ENCODE measurements at regions not wholly inside any gene's neighbourhood (a gene's known extent, or its start where the extent isn't known, plus 50 kb on each side); places are given as distances from the start of the nearest gene placed in this dataset.

DNA sequence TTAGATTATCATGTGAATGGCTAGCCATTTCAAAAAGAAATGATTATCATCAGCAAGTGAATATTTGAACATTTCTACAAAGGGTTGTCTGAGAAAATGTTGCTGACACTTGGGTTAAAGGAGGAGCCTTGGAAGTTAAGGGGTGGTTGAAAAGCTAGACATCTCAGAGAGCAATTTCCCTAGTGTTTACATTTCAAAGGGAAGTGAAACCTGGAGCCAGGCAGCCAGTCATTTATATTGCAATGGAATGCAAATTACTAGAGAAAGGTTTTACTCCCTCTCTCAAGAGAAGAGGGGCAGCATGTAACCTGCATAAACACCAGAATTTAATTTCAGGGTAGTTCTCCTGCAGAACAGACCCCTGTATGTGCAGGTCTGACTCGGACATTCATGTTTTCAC lies 279.0 kb downstream of the SLC16A7 start:
- ChIA-PET POLR2A (no interaction called here), CTCF (no interaction called here)
- H3K27ac ChIP-seq (ENCODE audit: extremely low read depth, low read depth, low read length) = no peak overlapping the region
- no peaks in the 10 kb centered on the region for H3K4me1 ChIP-seq (ENCODE audit: control insufficient read depth, insufficient read depth, low read length)
- H3K4me3 ChIP-seq (ENCODE audit: low read depth, low read length) = no peak overlapping the region
- H3K36me3 ChIP-seq (ENCODE audit: control insufficient read depth in 2 of 2, insufficient read depth in 1 of 2, low read length in 2 of 2) = no peaks in the 10 kb centered on the region
- H3K9me3 ChIP-seq (ENCODE audit: control insufficient read depth, insufficient read depth, low read depth, low read length) = no peaks in the 10 kb centered on the region
- TF ChIP-seq ZXDB (tag by site-specific recombination; IDR thresholded peaks at IDR 0.05) = no peak
- no peak for TF ChIP-seq ZNF169 (tag by site-specific recombination; IDR thresholded peaks at IDR 0.05)
- no peak for TF ChIP-seq ZNF341 (tag by site-specific recombination; IDR thresholded peaks at IDR 0.05; ENCODE audit: low read depth)
- TF ChIP-seq ZNF701 (tag by site-specific recombination; IDR thresholded peaks at IDR 0.05) = no peak
- no peak for TF ChIP-seq KLF1 (tag by site-specific recombination; IDR thresholded peaks at IDR 0.05)
- TF ChIP-seq HOXD13 (CRISPR knock-in tag; IDR thresholded peaks at IDR 0.05; ENCODE audit: borderline replicate concordance) = no peak
- no peak for TF ChIP-seq ZNF423 (tag by site-specific recombination; IDR thresholded peaks at IDR 0.05)
- TF ChIP-seq ZNF677 (tag by site-specific recombination; IDR thresholded peaks at IDR 0.05) = no peak
- TF ChIP-seq, protein P1, sequence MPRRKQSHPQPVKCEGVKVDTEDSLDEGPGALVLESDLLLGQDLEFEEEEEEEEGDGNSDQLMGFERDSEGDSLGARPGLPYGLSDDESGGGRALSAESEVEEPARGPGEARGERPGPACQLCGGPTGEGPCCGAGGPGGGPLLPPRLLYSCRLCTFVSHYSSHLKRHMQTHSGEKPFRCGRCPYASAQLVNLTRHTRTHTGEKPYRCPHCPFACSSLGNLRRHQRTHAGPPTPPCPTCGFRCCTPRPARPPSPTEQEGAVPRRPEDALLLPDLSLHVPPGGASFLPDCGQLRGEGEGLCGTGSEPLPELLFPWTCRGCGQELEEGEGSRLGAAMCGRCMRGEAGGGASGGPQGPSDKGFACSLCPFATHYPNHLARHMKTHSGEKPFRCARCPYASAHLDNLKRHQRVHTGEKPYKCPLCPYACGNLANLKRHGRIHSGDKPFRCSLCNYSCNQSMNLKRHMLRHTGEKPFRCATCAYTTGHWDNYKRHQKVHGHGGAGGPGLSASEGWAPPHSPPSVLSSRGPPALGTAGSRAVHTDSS (tag by site-specific recombination; IDR thresholded peaks at IDR 0.05) = no peak
- no peak for TF ChIP-seq KLF7 (tag by site-specific recombination; IDR thresholded peaks at IDR 0.05; ENCODE audit: borderline replicate concordance)
- no peak for TF ChIP-seq ZNF391 (tag by site-specific recombination; IDR thresholded peaks at IDR 0.05; ENCODE audit: borderline replicate concordance, low read depth)

DNA sequence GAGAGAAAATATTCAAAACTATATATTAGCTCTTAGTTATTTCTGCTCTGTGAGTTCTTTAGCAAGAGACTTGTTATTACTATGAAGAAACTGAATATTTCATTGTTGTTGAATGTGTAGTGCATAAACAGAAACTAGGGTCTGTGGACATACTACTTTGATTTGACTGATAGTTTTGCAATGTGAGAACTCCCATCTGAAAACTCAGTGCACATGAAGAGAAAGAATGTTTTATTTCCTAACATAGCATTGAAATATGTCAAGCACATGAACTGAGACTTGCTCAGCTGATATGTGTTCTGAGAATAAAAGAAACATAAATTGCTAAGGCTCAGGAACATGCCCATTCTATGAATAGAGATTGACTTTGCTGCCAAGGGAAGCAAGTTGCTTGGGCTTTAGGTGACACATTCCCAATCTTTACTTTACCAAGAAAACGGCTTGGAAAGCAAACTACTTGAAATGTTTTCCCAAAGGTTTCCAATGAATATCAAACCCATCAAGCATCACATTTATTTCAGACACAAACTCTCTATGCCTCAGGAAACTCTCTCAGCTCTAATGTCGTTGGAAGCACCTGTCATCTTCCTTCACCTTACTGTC lies 290.4 kb downstream of the SLC16A7 start:
- POLR2A ChIA-PET = no interaction called here
- no peak overlapping the region for H3K4me3 ChIP-seq (ENCODE audit: low read depth, low read length)

More for the DNA sequence above, 290.4 kb downstream of the SLC16A7 start:
- CTCF ChIA-PET = interaction anchor here (0.7 kb wide), 1 partner anchor 15 kb away, joined by 4 read pairs; no protein-coding TSS in a partner anchor
- Histone ChIP-seq H3K9me3 (ENCODE audit: control insufficient read depth, insufficient read depth, low read depth, low read length) (no peaks in the 10 kb centered on the region), H3K36me3 (ENCODE audit: control insufficient read depth in 2 of 2, insufficient read depth in 1 of 2, low read length in 2 of 2) (no peaks in the 10 kb centered on the region), H3K4me1 (ENCODE audit: control insufficient read depth, insufficient read depth, low read length) (no peaks in the 10 kb centered on the region), H3K27ac (ENCODE audit: extremely low read depth, low read depth, low read length) (no peak overlapping the region)
- TF ChIP-seq, protein P2, sequence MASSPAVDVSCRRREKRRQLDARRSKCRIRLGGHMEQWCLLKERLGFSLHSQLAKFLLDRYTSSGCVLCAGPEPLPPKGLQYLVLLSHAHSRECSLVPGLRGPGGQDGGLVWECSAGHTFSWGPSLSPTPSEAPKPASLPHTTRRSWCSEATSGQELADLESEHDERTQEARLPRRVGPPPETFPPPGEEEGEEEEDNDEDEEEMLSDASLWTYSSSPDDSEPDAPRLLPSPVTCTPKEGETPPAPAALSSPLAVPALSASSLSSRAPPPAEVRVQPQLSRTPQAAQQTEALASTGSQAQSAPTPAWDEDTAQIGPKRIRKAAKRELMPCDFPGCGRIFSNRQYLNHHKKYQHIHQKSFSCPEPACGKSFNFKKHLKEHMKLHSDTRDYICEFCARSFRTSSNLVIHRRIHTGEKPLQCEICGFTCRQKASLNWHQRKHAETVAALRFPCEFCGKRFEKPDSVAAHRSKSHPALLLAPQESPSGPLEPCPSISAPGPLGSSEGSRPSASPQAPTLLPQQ (tag by site-specific recombination; IDR thresholded peaks at IDR 0.05) = no peak
- TF ChIP-seq ZNF416 (tag by site-specific recombination; IDR thresholded peaks at IDR 0.05) (no peak), ZNF561 (tag by site-specific recombination; IDR thresholded peaks at IDR 0.05; ENCODE audit: borderline replicate concordance) (no peak), ZNF10 (tag by site-specific recombination; IDR thresholded peaks at IDR 0.05) (no peak), ZNF221 (tag by site-specific recombination; IDR thresholded peaks at IDR 0.05; ENCODE audit: borderline replicate concordance) (no peak), KLF8 (tag by site-specific recombination; IDR thresholded peaks at IDR 0.05) (no peak), RBAK (tag by site-specific recombination; IDR thresholded peaks at IDR 0.05) (no peak), HOXC10 (CRISPR knock-in tag; IDR thresholded peaks at IDR 0.05) (no peak), ZFP69B (tag by site-specific recombination; IDR thresholded peaks at IDR 0.05) (no peak), YY1 (tag by site-specific recombination; IDR thresholded peaks at IDR 0.05) (no peak), ZNF664 (tag by site-specific recombination; IDR thresholded peaks at IDR 0.05) (no peak)
- TF ChIP-seq, protein P3, sequence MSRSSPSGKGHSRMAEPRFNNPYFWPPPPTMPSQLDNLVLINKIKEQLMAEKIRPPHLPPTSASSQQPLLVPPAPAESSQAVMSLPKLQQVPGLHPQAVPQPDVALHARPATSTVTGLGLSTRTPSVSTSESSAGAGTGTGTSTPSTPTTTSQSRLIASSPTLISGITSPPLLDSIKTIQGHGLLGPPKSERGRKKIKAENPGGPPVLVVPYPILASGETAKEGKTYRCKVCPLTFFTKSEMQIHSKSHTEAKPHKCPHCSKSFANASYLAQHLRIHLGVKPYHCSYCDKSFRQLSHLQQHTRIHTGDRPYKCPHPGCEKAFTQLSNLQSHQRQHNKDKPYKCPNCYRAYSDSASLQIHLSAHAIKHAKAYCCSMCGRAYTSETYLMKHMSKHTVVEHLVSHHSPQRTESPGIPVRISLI (tag by site-specific recombination; IDR thresholded peaks at IDR 0.05) = no peak
- TF ChIP-seq, protein P1 (tag by site-specific recombination; IDR thresholded peaks at IDR 0.05) = no peak
- TF ChIP-seq, protein P4, sequence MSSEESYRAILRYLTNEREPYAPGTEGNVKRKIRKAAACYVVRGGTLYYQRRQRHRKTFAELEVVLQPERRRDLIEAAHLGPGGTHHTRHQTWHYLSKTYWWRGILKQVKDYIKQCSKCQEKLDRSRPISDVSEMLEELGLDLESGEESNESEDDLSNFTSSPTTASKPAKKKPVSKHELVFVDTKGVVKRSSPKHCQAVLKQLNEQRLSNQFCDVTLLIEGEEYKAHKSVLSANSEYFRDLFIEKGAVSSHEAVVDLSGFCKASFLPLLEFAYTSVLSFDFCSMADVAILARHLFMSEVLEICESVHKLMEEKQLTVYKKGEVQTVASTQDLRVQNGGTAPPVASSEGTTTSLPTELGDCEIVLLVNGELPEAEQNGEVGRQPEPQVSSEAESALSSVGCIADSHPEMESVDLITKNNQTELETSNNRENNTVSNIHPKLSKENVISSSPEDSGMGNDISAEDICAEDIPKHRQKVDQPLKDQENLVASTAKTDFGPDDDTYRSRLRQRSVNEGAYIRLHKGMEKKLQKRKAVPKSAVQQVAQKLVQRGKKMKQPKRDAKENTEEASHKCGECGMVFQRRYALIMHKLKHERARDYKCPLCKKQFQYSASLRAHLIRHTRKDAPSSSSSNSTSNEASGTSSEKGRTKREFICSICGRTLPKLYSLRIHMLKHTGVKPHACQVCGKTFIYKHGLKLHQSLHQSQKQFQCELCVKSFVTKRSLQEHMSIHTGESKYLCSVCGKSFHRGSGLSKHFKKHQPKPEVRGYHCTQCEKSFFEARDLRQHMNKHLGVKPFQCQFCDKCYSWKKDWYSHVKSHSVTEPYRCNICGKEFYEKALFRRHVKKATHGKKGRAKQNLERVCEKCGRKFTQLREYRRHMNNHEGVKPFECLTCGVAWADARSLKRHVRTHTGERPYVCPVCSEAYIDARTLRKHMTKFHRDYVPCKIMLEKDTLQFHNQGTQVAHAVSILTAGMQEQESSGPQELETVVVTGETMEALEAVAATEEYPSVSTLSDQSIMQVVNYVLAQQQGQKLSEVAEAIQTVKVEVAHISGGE (tag by site-specific recombination; conservative IDR thresholded peaks at IDR 0.05; ENCODE audit: low read depth) = no peak
- TF ChIP-seq, protein P5, sequence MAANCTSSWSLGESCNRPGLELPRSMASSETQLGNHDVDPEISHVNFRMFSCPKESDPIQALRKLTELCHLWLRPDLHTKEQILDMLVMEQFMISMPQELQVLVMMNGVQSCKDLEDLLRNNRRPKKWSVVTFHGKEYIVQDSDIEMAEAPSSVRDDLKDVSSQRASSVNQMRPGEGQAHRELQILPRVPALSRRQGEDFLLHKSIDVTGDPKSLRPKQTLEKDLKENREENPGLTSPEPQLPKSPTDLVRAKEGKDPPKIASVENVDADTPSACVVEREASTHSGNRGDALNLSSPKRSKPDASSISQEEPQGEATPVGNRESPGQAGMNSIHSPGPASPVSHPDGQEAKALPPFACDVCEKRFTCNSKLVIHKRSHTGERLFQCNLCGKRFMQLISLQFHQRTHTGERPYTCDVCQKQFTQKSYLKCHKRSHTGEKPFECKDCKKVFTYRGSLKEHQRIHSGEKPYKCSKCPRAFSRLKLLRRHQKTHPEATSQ (tag by site-specific recombination; IDR thresholded peaks at IDR 0.05) = no peak

Measured in HEK293 (cell line).